Mesendoderm (in vitro differentiated cells): ENCODE measurements at regions not wholly inside any gene's neighbourhood (a gene's known extent, or its start where the extent isn't known, plus 50 kb on each side); places are given as distances from the start of the nearest gene placed in this dataset.

Experiments used
- DNase-seq: peaks from one replicate; pipeline ENCODE4 v3.0.0; 2013
- H2AK5ac ChIP-seq: 2 replicates; pipeline ENCODE4 v1.6.1; 2013; ENCODE audit warnings: low read length, inconsistent platforms
- H2BK120ac ChIP-seq: 2 replicates; pipeline ENCODE4 v1.6.1; 2013; ENCODE audit warnings: low read depth, mild to moderate bottlenecking, low read length, moderate library complexity, mixed read lengths
- H2BK15ac ChIP-seq: replicated peaks from 2 replicates; pipeline ENCODE4 v1.6.1; 2013; ENCODE audit warnings: low read depth, mild to moderate bottlenecking, moderate library complexity
- H2BK5ac ChIP-seq: 2 replicates; pipeline ENCODE4 v1.6.1; 2013; ENCODE audit warnings: low read length, inconsistent platforms
- H3K18ac ChIP-seq: 2 replicates; pipeline ENCODE4 v1.6.1; 2013; ENCODE audit warnings: mild to moderate bottlenecking, low read length, mixed read lengths
- H3K23ac ChIP-seq: one replicate; pipeline ENCODE4 v1.6.1; 2013; ENCODE audit warnings: low read length
- H3K27ac ChIP-seq: 2 replicates; pipeline ENCODE4 v1.5.1; 2013; ENCODE audit warnings: low read depth, mild to moderate bottlenecking, inconsistent platforms, low read length, moderate library complexity
- H3K27me3 ChIP-seq: 2 replicates; pipeline ENCODE4 v1.6.1; 2013; ENCODE audit warnings: low read length, control low read depth, mild to moderate bottlenecking, inconsistent platforms; ENCODE audit not compliant: insufficient read depth, poor library complexity
- H3K36me3 ChIP-seq: 2 replicates; pipeline ENCODE4 v1.6.1; 2013; ENCODE audit warnings: low read length, inconsistent platforms; ENCODE audit not compliant: control insufficient read depth, insufficient read depth
- H3K4ac ChIP-seq: one replicate; pipeline ENCODE4 v1.6.1; 2013; ENCODE audit warnings: low read depth, mild to moderate bottlenecking, low read length, moderate library complexity
- H3K4me1 ChIP-seq: 2 replicates; pipeline ENCODE4 v1.6.1; 2013; ENCODE audit warnings: low read depth, low read length, inconsistent platforms; ENCODE audit not compliant: control insufficient read depth
- H3K4me2 ChIP-seq: 2 replicates; pipeline ENCODE4 v1.6.1; 2013; ENCODE audit warnings: low read length
- H3K4me3 ChIP-seq: 2 replicates; pipeline ENCODE4 v1.5.1; 2013; ENCODE audit warnings: mild to moderate bottlenecking, low read length
- H3K56ac ChIP-seq: one replicate; pipeline ENCODE4 v1.6.1; 2013; ENCODE audit warnings: low read length
- H3K79me1 ChIP-seq: 2 replicates; pipeline ENCODE4 v1.6.1; 2013; ENCODE audit warnings: low read length, inconsistent platforms
- H3K79me2 ChIP-seq: 2 replicates; pipeline ENCODE4 v1.6.1; 2013; ENCODE audit warnings: mild to moderate bottlenecking, low read length; ENCODE audit not compliant: control insufficient read depth, insufficient read depth
- H3K9ac ChIP-seq: 2 replicates; pipeline ENCODE4 v1.6.1; 2013; ENCODE audit warnings: low read length, inconsistent platforms
- H4K5ac ChIP-seq: one replicate; pipeline ENCODE4 v1.6.1; 2013; ENCODE audit warnings: low read length
- H4K8ac ChIP-seq: one replicate; pipeline ENCODE4 v1.6.1; 2013; ENCODE audit warnings: low read depth, mild to moderate bottlenecking, control low read depth, low read length, moderate library complexity
- WGBS: extraction: QIAGEN DNeasy Blood & Tissue Kit; methylation state at CpG from one replicate; pipeline ENCODE4 v1.1.7; 2013; ENCODE audit warnings: low lambda C conversion rate, missing lambda C conversion rate; ENCODE audit not compliant: insufficient coverage; ENCODE audit errors: extremely low coverage; 5-methylcytosine and 5-hydroxymethylcytosine counted together

DNA sequence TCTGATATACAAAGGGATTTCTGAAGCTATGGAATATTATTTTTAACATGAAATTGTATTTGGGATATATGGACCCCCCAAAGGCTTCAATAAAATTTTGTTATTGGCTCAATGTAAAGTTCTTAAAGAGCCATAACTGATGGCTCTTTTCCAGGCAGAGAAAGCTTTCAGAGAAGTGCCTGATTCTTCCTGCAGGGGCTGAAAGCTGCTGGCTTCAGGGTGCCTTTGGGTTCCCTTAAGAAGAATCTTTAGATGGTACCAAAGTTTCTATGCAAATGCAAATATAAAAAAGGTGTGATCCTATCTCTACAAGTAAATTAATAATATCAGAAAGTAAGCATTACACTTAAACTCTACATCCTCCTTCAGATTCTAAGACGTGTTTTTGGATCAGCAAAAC lies 72.6 kb downstream of the NR2F2 start:
- no peaks in the 10 kb centered on the region for H3K36me3 ChIP-seq
- no peak overlapping the region for H2BK120ac ChIP-seq
- no peak overlapping the region for H3K23ac ChIP-seq
- H3K27ac ChIP-seq: no peak overlapping the region
- no peak overlapping the region for H3K56ac ChIP-seq
- peaks cover 22% of the 10 kb centered on the region for H3K27me3 ChIP-seq
- H2AK5ac ChIP-seq: no peak overlapping the region
- H3K79me1 ChIP-seq: no peaks in the 10 kb centered on the region
- H3K9ac ChIP-seq: no peak overlapping the region
- H3K18ac ChIP-seq: no peak overlapping the region
- no peak overlapping the region for H4K5ac ChIP-seq
- H2BK5ac ChIP-seq: no peak overlapping the region
- no peaks in the 10 kb centered on the region for H3K4me1 ChIP-seq
- no peaks in the 10 kb centered on the region for H3K79me2 ChIP-seq
- H3K4me3 ChIP-seq: no peak overlapping the region
- H3K4ac ChIP-seq: no peak overlapping the region
- no peak overlapping the region for H3K4me2 ChIP-seq
- no CpG with 5 or more reads among the region's 1 CpG for WGBS
- DNase-seq: no peak
- no peak overlapping the region for H2BK15ac ChIP-seq
- H4K8ac ChIP-seq: no peak overlapping the region

GRCh38 chr15:96403932-96404331 lies 73.4 kb downstream of the NR2F2 start:
- H3K23ac ChIP-seq: no peak overlapping the region
- H2BK120ac ChIP-seq: no peak overlapping the region
- no peak overlapping the region for H4K8ac ChIP-seq
- H3K18ac ChIP-seq: no peak overlapping the region
- H3K56ac ChIP-seq: no peak overlapping the region
- H3K4me3 ChIP-seq: no peak overlapping the region
- H2BK5ac ChIP-seq: no peak overlapping the region
- H3K4me2 ChIP-seq: no peak overlapping the region
- no peak overlapping the region for H2AK5ac ChIP-seq
- DNase-seq: no peak
- H3K36me3 ChIP-seq: no peaks in the 10 kb centered on the region
- no peak overlapping the region for H2BK15ac ChIP-seq
- H3K4ac ChIP-seq: no peak overlapping the region
- H3K4me1 ChIP-seq: no peaks in the 10 kb centered on the region
- H3K9ac ChIP-seq: no peak overlapping the region
- no peaks in the 10 kb centered on the region for H3K79me1 ChIP-seq
- no peak overlapping the region for H3K27ac ChIP-seq
- H3K79me2 ChIP-seq: no peaks in the 10 kb centered on the region
- no CpG with 5 or more reads among the region's 1 CpG for WGBS
- no peak overlapping the region for H4K5ac ChIP-seq
- H3K27me3 ChIP-seq: peaks cover 29% of the 10 kb centered on the region

GRCh38 chr15:96404560-96404959 lies 74.1 kb downstream of the NR2F2 start:
- Histone ChIP-seq H3K4ac (no peak overlapping the region), H4K5ac (no peak overlapping the region), H3K23ac (no peak overlapping the region), H4K8ac (no peak overlapping the region), H3K4me1 (no peaks in the 10 kb centered on the region), H3K4me2 (no peak overlapping the region), H3K56ac (no peak overlapping the region), H2AK5ac (no peak overlapping the region), H3K4me3 (no peak overlapping the region), H3K79me2 (no peaks in the 10 kb centered on the region), H3K18ac (no peak overlapping the region), H2BK120ac (no peak overlapping the region), H2BK5ac (no peak overlapping the region), H3K27me3 (peaks cover 36% of the 10 kb centered on the region), H3K27ac (no peak overlapping the region), H2BK15ac (no peak overlapping the region), H3K36me3 (no peaks in the 10 kb centered on the region), H3K79me1 (no peaks in the 10 kb centered on the region), H3K9ac (no peak overlapping the region)
- no peak for DNase-seq
- no CpG with 5 or more reads among the region's 2 CpGs for WGBS

- Histone ChIP-seq H3K9ac (no peak overlapping the region), H2BK5ac (no peak overlapping the region), H3K56ac (no peak overlapping the region), H3K79me1 (no peaks in the 10 kb centered on the region), H3K4me2 (no peak overlapping the region), H2AK5ac (no peak overlapping the region), H3K79me2 (no peaks in the 10 kb centered on the region), H3K4ac (no peak overlapping the region), H4K5ac (no peak overlapping the region), H2BK120ac (no peak overlapping the region), H3K4me1 (no peaks in the 10 kb centered on the region), H3K18ac (no peak overlapping the region), H3K4me3 (no peak overlapping the region), H2BK15ac (no peak overlapping the region), H3K23ac (no peak overlapping the region), H3K36me3 (no peaks in the 10 kb centered on the region), H3K27ac (no peak overlapping the region), H4K8ac (no peak overlapping the region), H3K27me3 (peaks cover 53% of the 10 kb centered on the region)
- DNase-seq: no peak
- no CpG with 5 or more reads among the region's 3 CpGs for WGBS
These were observed 75.8 kb downstream of the NR2F2 start for GRCh38 chr15:96406291-96406690.

GRCh38 chr15:96406701-96407100 lies 76.2 kb downstream of the NR2F2 start:
- H3K4me1 ChIP-seq: no peaks in the 10 kb centered on the region
- no peak for DNase-seq
- no peaks in the 10 kb centered on the region for H3K79me2 ChIP-seq
- WGBS: no CpG with 5 or more reads among the region's 7 CpGs
- no peak overlapping the region for H4K5ac ChIP-seq
- H3K4ac ChIP-seq: no peak overlapping the region
- no peak overlapping the region for H3K18ac ChIP-seq
- H2BK120ac ChIP-seq: no peak overlapping the region
- no peak overlapping the region for H3K9ac ChIP-seq
- no peak overlapping the region for H4K8ac ChIP-seq
- no peaks in the 10 kb centered on the region for H3K36me3 ChIP-seq
- no peak overlapping the region for H3K4me2 ChIP-seq
- peaks cover 54% of the 10 kb centered on the region for H3K27me3 ChIP-seq
- H3K56ac ChIP-seq: no peak overlapping the region
- no peaks in the 10 kb centered on the region for H3K79me1 ChIP-seq
- no peak overlapping the region for H2AK5ac ChIP-seq
- no peak overlapping the region for H3K23ac ChIP-seq
- H2BK5ac ChIP-seq: no peak overlapping the region
- H2BK15ac ChIP-seq: no peak overlapping the region
- no peak overlapping the region for H3K4me3 ChIP-seq
- no peak overlapping the region for H3K27ac ChIP-seq

- no peaks in the 10 kb centered on the region for H3K79me2 ChIP-seq
- no peak overlapping the region for H3K4ac ChIP-seq
- no CpG with 5 or more reads among the region's 2 CpGs for whole genome bisulfite sequencing
- H3K56ac ChIP-seq: no peak overlapping the region
- H3K27ac ChIP-seq: no peak overlapping the region
- H3K4me1 ChIP-seq: no peaks in the 10 kb centered on the region
- H3K4me2 ChIP-seq: no peak overlapping the region
- no peak overlapping the region for H2BK120ac ChIP-seq
- no peak overlapping the region for H4K8ac ChIP-seq
- H3K9ac ChIP-seq: no peak overlapping the region
- no peak overlapping the region for H3K18ac ChIP-seq
- no peak overlapping the region for H2BK15ac ChIP-seq
- H3K79me1 ChIP-seq: no peaks in the 10 kb centered on the region
- DNase-seq: no peak
- H4K5ac ChIP-seq: no peak overlapping the region
- peaks cover 61% of the 10 kb centered on the region for H3K27me3 ChIP-seq
- H3K4me3 ChIP-seq: no peak overlapping the region
- H3K36me3 ChIP-seq: no peaks in the 10 kb centered on the region
- H3K23ac ChIP-seq: no peak overlapping the region
- H2AK5ac ChIP-seq: no peak overlapping the region
- no peak overlapping the region for H2BK5ac ChIP-seq
These were observed 77.0 kb downstream of the NR2F2 start for GRCh38 chr15:96407482-96407881.
